ENCODE measurements at regions not wholly inside any gene's neighbourhood (a gene's known extent, or its start where the extent isn't known, plus 50 kb on each side); places are given as distances from the start of the nearest gene placed in this dataset.
"Not testable (repeated sequence)": the region's sequence is repeated elsewhere in the genome, so short reads cannot be mapped to it uniquely, and the experiment has no call there.

- Mint-ChIP-seq H3K9me3 (no peaks in the 10 kb centered on the region), H3K4me3 (no peak overlapping the region), H3K4me1 (ENCODE audit: low read depth) (peaks cover 2% of the 10 kb centered on the region), H3K36me3 (ENCODE audit: insufficient read depth) (no peaks in the 10 kb centered on the region), H3K27me3 (ENCODE audit: low read depth) (no peaks in the 10 kb centered on the region)
- no peak for ATAC-seq
- no peak for DNase-seq
Measured at GRCh38 chrX:137198040-137198439, 164.2 kb upstream of the GPR101 start.

DNA sequence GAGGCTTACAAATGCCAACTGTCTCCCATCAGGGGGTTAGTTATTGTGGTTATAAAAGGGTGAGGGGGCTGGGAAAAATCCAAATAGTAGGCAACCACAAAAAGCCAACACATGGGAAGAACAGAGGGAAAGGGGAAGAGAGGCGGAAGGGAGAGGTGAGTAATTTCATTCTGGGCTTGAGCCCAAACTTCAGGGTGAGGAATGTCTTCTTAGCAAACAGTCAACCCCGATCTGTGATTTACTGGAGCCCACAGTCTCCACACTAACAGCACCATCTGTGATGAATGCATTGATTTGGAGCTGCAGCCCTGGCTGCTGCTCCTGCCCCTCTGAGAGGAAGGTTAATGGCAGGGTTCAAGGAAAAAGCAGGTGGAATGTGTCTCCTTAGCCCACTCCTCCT is 162.2 kb upstream of the GPR101 start:
- H3K4me1 Mint-ChIP-seq (ENCODE audit: low read depth) = peaks cover 2% of the 10 kb centered on the region
- H3K27me3 Mint-ChIP-seq (ENCODE audit: low read depth) = no peaks in the 10 kb centered on the region
- no peak for DNase-seq
- ATAC-seq = no peak
- no peak overlapping the region for H3K4me3 Mint-ChIP-seq
- H3K36me3 Mint-ChIP-seq (ENCODE audit: insufficient read depth) = no peaks in the 10 kb centered on the region
- H3K9me3 Mint-ChIP-seq = no peaks in the 10 kb centered on the region

GRCh38 chrX:137195296-137195695 is 161.5 kb upstream of the GPR101 start:
- ATAC-seq (no peak), DNase-seq (no peak)
- H3K4me3 Mint-ChIP-seq = no peak overlapping the region
- H3K9me3 Mint-ChIP-seq = no peaks in the 10 kb centered on the region
- no peaks in the 10 kb centered on the region for H3K27me3 Mint-ChIP-seq (ENCODE audit: low read depth)
- no peaks in the 10 kb centered on the region for H3K36me3 Mint-ChIP-seq (ENCODE audit: insufficient read depth)
- H3K4me1 Mint-ChIP-seq (ENCODE audit: low read depth) = peaks cover 2% of the 10 kb centered on the region

- Mint-ChIP-seq H3K4me1 (ENCODE audit: low read depth) (peaks cover 2% of the 10 kb centered on the region), H3K36me3 (ENCODE audit: insufficient read depth) (no peaks in the 10 kb centered on the region), H3K27me3 (ENCODE audit: low read depth) (no peaks in the 10 kb centered on the region), H3K9me3 (no peaks in the 10 kb centered on the region), H3K4me3 (no peak overlapping the region)
- ATAC-seq = peak in 1 of 2 donors; percentile 25
- DNase-seq = no peak
Measured at GRCh38 chrX:137194164-137194563, 160.4 kb upstream of the GPR101 start.

DNA sequence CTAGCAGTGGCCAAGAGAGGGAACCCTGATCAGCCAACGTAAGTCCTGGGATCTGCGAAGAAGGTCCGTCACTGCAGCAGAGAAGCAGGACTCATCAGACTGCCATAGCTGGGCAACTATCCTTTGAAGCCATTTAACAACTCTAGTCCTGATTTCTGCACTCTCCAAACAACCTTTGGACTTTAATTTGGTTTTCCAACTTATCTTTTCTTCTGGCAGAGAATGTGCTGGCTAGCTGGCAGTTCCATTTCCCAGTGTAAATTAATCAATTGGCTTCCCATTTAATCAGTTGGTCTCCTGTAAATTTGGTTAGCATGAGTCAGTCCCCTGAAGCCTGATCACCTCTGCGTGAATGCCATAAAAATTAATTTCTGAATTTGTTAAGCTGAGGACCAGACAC is 153.7 kb upstream of the GPR101 start:
- Mint-ChIP-seq H3K27me3 (ENCODE audit: low read depth) (no peaks in the 10 kb centered on the region), H3K9me3 (no peaks in the 10 kb centered on the region), H3K4me3 (no peak overlapping the region), H3K4me1 (ENCODE audit: low read depth) (no peaks in the 10 kb centered on the region), H3K36me3 (ENCODE audit: insufficient read depth) (no peaks in the 10 kb centered on the region)
- DNase-seq (no peak), ATAC-seq (no peak)

GRCh38 chrX:137178392-137178791 is 144.6 kb upstream of the GPR101 start:
- no peaks in the 10 kb centered on the region for H3K9me3 Mint-ChIP-seq
- peaks cover 12% of the 10 kb centered on the region for H3K27me3 Mint-ChIP-seq (ENCODE audit: low read depth)
- DNase-seq (no peak), ATAC-seq (no peak)
- no peak overlapping the region for H3K4me3 Mint-ChIP-seq
- H3K4me1 Mint-ChIP-seq (ENCODE audit: low read depth) = no peaks in the 10 kb centered on the region
- H3K36me3 Mint-ChIP-seq (ENCODE audit: insufficient read depth) = no peaks in the 10 kb centered on the region

- Mint-ChIP-seq H3K27me3 (ENCODE audit: low read depth) (peaks cover under 1% of the 10 kb centered on the region), H3K4me3 (no peak overlapping the region), H3K9me3 (no peaks in the 10 kb centered on the region), H3K4me1 (ENCODE audit: low read depth) (peaks cover 4% of the 10 kb centered on the region), H3K36me3 (ENCODE audit: insufficient read depth) (no peaks in the 10 kb centered on the region)
- no peak for ATAC-seq
- DNase-seq = no peak
Measured at GRCh38 chrX:137172317-137172948, 138.6 kb upstream of the GPR101 start.

DNA sequence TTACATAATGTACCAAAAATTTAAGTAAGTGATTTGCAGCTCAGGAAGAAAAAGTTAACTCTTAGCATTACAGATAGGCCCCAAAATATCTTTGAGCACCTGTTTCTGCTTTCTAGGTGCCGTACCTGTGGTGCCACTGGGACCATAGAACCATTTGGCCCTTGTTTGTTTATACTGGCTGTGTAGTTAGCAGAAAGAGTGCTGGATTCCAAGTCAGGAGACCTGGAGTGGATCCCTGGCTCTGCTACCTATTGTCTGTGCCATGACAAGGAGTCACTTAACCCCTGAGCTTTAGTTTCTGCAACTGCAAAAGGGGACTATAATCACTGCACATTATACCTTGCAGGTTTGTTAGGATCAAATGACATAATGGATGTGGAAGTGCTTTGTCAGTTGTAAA is 137.8 kb upstream of the GPR101 start:
- DNase-seq = no peak
- peaks cover 4% of the 10 kb centered on the region for H3K4me1 Mint-ChIP-seq (ENCODE audit: low read depth)
- no peak overlapping the region for H3K4me3 Mint-ChIP-seq
- no peaks in the 10 kb centered on the region for H3K27me3 Mint-ChIP-seq (ENCODE audit: low read depth)
- H3K36me3 Mint-ChIP-seq (ENCODE audit: insufficient read depth) = no peaks in the 10 kb centered on the region
- ATAC-seq = no peak
- no peaks in the 10 kb centered on the region for H3K9me3 Mint-ChIP-seq

DNA sequence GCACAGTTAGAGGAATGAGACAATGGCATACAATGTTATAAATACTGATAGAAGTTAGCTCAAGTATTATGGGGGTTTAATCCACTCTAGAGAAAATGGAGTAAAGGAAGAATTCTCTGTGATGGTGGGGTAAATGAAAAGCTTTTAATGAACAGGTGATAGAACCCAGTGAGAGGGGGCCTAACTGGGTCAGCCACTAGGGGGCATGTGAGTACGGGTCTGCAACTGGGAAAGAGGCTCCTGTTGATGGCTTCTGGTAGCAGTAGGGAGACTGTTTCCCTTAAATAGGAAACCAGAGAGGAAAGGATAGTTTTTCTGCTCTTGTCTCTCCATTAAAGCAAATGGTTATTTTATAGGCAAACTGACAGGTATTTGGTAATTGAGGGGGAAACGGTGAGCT is 132.8 kb upstream of the GPR101 start:
- Mint-ChIP-seq H3K9me3 (no peaks in the 10 kb centered on the region), H3K27me3 (ENCODE audit: low read depth) (no peaks in the 10 kb centered on the region), H3K4me3 (no peak overlapping the region), H3K4me1 (ENCODE audit: low read depth) (no peaks in the 10 kb centered on the region), H3K36me3 (ENCODE audit: insufficient read depth) (no peaks in the 10 kb centered on the region)
- no peak for DNase-seq
- no peak for ATAC-seq

- H3K4me1 Mint-ChIP-seq (ENCODE audit: low read depth) = no peaks in the 10 kb centered on the region
- H3K9me3 Mint-ChIP-seq = no peaks in the 10 kb centered on the region
- H3K4me3 Mint-ChIP-seq = no peak overlapping the region
- no peak for DNase-seq
- H3K36me3 Mint-ChIP-seq (ENCODE audit: insufficient read depth) = no peaks in the 10 kb centered on the region
- no peak for ATAC-seq
- no peaks in the 10 kb centered on the region for H3K27me3 Mint-ChIP-seq (ENCODE audit: low read depth)
Measured at GRCh38 chrX:137164329-137164728, 130.5 kb upstream of the GPR101 start.

DNA sequence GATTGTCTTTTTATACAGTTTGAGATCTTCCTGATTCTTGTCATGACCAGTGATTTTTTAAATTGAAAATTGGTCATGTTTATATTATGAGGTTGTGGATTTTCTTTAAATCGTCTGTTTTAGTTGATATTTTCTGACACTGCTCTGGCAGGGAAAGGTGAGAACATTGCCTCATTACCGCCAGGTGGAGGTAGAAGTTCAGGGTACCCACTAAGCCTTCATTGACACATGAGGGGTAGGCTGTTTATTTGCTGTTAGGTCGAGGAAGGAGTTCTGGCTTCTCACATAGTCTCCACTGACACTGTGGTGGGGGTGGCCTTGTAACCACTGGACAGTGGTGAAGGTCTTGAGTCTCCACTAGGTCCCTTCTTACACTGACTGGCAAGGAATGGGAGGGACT is 117.6 kb upstream of the GPR101 start:
- H3K4me1 Mint-ChIP-seq (ENCODE audit: low read depth) = no peaks in the 10 kb centered on the region
- ATAC-seq = no peak
- H3K36me3 Mint-ChIP-seq (ENCODE audit: insufficient read depth) = no peaks in the 10 kb centered on the region

DNA sequence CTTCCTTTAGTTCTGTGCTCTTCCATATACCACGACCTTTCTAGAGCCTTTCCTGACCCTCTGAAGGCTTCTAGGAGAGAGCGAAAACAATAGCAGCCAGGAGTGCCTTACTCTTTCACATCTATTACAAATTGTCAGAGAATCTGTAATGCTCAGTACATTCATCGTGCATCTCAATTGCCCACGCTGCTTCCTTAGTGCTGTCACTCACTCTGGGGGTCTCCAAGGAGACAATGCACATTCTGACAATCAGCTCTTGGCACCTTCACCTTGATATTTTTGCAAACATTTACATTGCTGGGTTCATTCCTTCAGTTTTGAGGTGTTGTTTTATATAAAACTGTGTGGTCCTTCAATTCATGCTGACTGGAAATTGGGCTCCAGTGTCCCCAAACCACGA is 110.1 kb upstream of the GPR101 start:
- Mint-ChIP-seq H3K4me3 (no peak overlapping the region), H3K36me3 (ENCODE audit: insufficient read depth) (no peaks in the 10 kb centered on the region)

More for the DNA sequence above, 117.6 kb upstream of the GPR101 start:
- no peak for DNase-seq
- Mint-ChIP-seq H3K27me3 (ENCODE audit: low read depth) (peaks cover 7% of the 10 kb centered on the region), H3K9me3 (peaks cover 4% of the 10 kb centered on the region), H3K4me3 (no peak overlapping the region)

GRCh38 chrX:137122651-137123050 is 88.9 kb upstream of the GPR101 start:
- not testable (repeated sequence) for H3K27me3 Mint-ChIP-seq (ENCODE audit: low read depth); H3K4me1 Mint-ChIP-seq (ENCODE audit: low read depth); H3K9me3 Mint-ChIP-seq; DNase-seq; ATAC-seq; H3K36me3 Mint-ChIP-seq (ENCODE audit: insufficient read depth); H3K4me3 Mint-ChIP-seq

More for the DNA sequence above, 110.1 kb upstream of the GPR101 start:
- Mint-ChIP-seq H3K27me3 (ENCODE audit: low read depth) (no peaks in the 10 kb centered on the region), H3K4me1 (ENCODE audit: low read depth) (no peaks in the 10 kb centered on the region), H3K9me3 (no peaks in the 10 kb centered on the region)
- DNase-seq (no peak), ATAC-seq (no peak)

GRCh38 chrX:137119049-137119448 is 85.3 kb upstream of the GPR101 start:
- DNase-seq = no peak
- H3K9me3 Mint-ChIP-seq = no peaks in the 10 kb centered on the region

DNA sequence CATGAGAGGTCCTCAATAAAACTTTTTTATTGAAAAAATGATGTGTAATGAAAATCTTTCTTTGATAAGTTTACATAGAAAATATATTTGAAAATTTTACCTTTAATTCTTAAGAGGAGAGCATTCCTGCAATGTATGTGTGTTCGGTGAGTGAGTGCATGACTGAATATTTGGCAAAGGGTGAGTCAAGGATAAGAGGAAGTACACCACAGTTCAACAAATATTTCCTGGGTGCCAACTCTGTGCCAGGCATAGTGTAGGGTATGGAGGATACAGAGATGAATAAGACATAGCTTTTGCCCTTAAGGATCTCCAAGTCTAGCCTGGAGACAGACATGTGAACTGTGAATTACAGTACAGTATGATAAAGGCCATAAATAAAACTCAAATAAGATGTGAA is 84.7 kb upstream of the GPR101 start:
- no peaks in the 10 kb centered on the region for H3K9me3 Mint-ChIP-seq
- H3K4me3 Mint-ChIP-seq = no peak overlapping the region
- no peaks in the 10 kb centered on the region for H3K36me3 Mint-ChIP-seq (ENCODE audit: insufficient read depth)
- H3K4me1 Mint-ChIP-seq (ENCODE audit: low read depth) = no peaks in the 10 kb centered on the region
- ATAC-seq (no peak), DNase-seq (no peak)
- H3K27me3 Mint-ChIP-seq (ENCODE audit: low read depth) = peaks cover 10% of the 10 kb centered on the region

More at GRCh38 chrX:137119049-137119448, 85.3 kb upstream of the GPR101 start:
- H3K4me3 Mint-ChIP-seq = no peak overlapping the region
- no peak for ATAC-seq
- peaks cover 10% of the 10 kb centered on the region for H3K27me3 Mint-ChIP-seq (ENCODE audit: low read depth)
- H3K36me3 Mint-ChIP-seq (ENCODE audit: insufficient read depth) = no peaks in the 10 kb centered on the region
- no peaks in the 10 kb centered on the region for H3K4me1 Mint-ChIP-seq (ENCODE audit: low read depth)

GRCh38 chrX:137118136-137118535 is 84.3 kb upstream of the GPR101 start:
- no peak overlapping the region for H3K4me3 Mint-ChIP-seq
- no peaks in the 10 kb centered on the region for H3K36me3 Mint-ChIP-seq (ENCODE audit: insufficient read depth)
- H3K27me3 Mint-ChIP-seq (ENCODE audit: low read depth) = peaks cover 10% of the 10 kb centered on the region
- ATAC-seq = no peak
- no peaks in the 10 kb centered on the region for H3K9me3 Mint-ChIP-seq
- DNase-seq = no peak
- H3K4me1 Mint-ChIP-seq (ENCODE audit: low read depth) = no peaks in the 10 kb centered on the region
